CD4-positive, alpha-beta T cell treated with Interleukin-4 for 4 hours (primary cell): ENCODE measurements at regions not wholly inside any gene's neighbourhood (a gene's known extent, or its start where the extent isn't known, plus 50 kb on each side); places are given as distances from the start of the nearest gene placed in this dataset.

ENCODE experiments used
- DNase-seq: peaks from one replicate; pipeline ENCODE4 v3.0.0-alpha.2; 2020

- DNase-seq = no peak
These were observed 184.4 kb downstream of the KIF26A start for GRCh38 chr14:104322531-104323366.

GRCh38 chr14:104323551-104324175 lies 185.3 kb downstream of the KIF26A start:
- no peak for DNase-seq

DNA sequence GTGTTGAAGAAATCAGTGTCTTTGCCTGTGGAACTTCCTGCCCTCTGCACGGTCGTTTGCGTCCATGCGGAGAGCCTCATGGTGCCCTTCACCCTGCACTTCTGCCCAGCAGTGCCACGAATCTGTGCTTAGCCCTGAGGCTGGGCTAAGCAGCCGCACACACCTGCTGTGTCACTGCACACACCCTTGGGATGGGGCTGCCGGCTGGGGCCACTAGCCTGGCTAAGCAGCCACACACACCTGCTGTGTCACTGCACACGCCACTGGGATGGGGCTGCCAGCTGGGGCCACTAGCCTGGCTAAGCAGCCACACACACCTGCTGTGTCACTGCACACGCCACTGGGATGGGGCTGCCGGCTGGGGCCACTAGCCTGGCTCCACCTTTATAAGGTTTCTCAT lies 188.5 kb downstream of the KIF26A start:
- DNase-seq = no peak

DNA sequence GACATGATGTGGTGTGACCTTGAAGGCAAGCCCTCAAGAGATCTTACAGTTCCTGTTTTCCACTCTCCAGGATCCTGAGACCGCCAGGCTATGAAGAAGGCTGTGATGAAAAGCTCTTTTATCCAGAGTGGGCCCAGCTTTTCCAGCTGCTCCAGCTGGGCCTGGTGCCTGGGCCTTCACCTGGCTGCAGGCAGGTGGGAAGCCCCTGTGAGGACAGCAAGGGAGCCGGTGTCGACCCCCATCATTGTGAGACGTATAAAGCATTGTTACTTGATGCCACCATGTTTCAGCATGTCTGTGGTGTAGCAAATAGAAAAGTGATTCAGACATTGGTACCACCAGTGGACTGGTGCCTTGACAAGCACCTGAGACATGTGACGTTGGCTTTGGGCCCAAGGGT lies 190.2 kb downstream of the KIF26A start:
- DNase-seq = no peak

GRCh38 chr14:104329793-104330192 lies 191.4 kb downstream of the KIF26A start:
- DNase-seq = no peak

DNA sequence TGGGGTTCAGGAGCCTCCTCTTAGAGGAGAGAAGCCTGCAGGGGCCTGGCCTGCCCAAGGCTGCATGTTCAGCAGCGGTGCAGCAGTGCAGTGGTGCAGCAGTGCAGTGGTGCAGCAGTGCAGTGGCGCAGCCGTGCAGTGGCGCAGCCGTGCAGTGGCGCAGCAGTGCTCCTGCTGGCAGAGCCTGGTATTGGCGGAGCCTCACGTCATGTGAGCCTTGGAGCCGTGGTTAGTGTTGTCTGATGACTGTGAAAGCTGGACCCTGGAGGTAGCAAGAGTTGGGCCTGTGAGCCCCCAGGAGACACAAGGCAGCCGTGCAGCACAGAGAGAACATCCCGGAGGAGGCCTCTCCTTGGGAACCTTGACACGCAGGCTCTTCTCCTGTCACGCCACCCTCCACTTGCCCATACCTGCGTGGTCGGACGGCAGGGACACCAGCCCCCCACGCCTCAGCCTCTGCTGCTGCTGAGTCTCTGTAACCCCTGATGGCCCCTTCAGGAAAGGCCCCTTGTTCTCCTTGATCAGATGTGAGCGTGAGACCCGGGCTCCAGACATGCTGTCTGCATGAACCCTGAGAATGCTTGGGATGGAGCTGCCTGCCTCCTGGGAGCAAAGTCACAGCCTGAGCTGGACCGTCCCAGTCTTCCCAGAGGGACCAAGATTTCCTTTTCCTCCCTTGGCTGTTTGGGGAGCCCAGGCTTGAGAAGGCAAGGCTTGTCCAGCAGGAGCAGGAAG lies 193.7 kb downstream of the KIF26A start:
- no peak for DNase-seq

GRCh38 chr14:104332634-104333270 lies 194.4 kb downstream of the KIF26A start:
- DNase-seq = no peak

DNA sequence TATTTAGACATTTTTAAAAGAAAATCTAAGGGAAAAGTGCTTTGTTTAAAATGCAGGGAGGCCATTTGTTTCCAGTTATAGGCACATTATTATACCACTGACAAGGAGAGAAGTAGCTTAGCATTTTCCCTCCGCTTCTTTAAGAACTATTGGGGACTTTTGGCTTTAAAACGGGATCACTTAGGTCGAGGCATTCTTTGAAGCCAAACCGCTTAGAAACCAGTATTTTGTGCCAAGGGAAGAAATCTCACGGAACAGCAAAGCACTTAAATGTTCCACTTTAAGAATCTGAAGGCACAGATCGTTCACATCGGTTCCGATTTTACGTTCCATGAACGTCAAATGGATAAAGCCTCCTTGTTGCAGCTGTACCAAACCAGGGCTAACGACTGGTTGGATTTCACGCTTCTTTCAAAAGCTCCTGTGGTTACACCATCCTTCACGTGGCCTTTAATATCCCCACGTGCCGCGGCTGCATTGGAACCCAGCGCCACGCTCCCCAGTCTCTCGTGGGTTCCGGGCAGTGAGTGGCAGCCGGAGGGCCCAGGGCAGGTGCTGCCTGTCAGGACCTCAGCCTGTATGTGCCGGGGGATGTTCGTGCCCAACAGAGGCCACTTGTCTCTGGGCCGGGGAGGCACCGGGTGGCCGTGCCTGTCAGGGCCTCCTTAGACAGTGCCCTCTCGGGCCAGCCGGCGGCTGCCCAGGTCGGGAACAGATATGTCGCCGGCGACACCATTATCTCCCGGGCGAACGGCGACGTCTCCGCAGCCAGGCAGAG lies 195.4 kb downstream of the KIF26A start:
- DNase-seq = no peak

GRCh38 chr14:104334424-104335161 lies 196.2 kb downstream of the KIF26A start:
- DNase-seq = no peak

GRCh38 chr14:104335176-104335575 lies 196.8 kb downstream of the KIF26A start:
- no peak for DNase-seq

- DNase-seq = no peak
These were observed 197.2 kb downstream of the KIF26A start for GRCh38 chr14:104335611-104336010.

DNA sequence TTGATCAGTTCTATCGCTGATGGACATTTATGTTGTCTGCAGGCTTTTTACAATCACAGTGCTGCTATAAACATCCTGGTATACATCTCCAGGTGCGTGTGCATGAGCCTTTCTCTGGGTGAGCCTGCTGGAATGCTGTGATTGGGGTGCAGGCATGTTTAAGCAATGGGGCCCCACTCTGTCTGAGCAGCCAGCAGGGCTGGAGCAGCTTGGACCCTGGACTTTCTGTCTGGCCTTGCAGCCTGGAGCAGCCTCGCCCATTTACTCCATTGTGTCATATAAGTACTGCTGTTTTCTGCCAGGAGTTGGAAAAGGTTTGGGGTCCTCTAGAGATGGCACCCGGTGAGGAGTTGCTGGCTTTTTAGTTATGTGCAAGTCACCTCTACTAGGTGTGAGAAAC lies 199.0 kb downstream of the KIF26A start:
- no peak for DNase-seq

GRCh38 chr14:104339361-104339760 lies 201.0 kb downstream of the KIF26A start:
- DNase-seq = no peak

GRCh38 chr14:104339829-104340228 lies 201.4 kb downstream of the KIF26A start:
- no peak for DNase-seq

DNA sequence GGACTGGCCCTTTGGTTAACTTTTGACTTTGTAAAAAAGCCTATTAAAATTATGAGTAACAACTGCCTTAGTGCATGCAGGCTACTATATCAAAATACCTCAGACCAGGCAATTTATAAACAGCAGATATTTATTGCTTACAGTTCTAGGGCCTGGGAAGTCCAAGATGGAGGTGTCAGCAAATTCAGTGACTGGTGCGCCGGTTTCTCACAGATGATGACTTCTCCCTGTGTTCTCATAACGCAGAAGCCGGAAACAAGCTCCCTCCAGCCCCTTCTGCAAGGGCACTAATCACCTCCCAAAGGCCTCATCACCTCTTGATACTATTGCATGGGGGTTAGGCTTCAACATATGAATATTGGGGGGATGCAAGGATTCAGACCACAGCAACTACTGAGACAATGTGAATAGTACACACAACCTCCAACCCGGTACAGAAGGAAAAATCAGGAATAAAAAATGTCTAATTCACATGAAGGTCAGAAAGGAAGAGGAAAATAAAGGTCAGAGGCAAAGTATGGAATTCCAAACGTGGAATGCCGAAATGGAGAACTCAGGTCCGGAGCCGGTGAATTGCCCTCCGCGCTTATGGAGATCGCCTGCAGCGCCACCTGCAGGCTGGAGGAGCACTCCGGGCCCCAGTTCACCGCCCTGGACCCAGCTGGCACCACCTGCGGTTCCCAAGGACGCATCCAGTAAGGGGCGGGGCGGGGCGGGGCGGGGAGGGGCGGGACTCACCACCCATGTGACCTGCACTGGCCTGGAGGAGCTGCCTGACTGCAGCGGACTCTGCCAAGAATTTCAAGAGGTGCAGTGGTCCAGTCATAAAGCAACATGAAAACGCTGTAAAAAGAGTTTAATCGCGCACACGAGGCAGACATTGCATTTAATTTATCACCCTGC lies 203.4 kb downstream of the KIF26A start:
- DNase-seq = no peak

DNA sequence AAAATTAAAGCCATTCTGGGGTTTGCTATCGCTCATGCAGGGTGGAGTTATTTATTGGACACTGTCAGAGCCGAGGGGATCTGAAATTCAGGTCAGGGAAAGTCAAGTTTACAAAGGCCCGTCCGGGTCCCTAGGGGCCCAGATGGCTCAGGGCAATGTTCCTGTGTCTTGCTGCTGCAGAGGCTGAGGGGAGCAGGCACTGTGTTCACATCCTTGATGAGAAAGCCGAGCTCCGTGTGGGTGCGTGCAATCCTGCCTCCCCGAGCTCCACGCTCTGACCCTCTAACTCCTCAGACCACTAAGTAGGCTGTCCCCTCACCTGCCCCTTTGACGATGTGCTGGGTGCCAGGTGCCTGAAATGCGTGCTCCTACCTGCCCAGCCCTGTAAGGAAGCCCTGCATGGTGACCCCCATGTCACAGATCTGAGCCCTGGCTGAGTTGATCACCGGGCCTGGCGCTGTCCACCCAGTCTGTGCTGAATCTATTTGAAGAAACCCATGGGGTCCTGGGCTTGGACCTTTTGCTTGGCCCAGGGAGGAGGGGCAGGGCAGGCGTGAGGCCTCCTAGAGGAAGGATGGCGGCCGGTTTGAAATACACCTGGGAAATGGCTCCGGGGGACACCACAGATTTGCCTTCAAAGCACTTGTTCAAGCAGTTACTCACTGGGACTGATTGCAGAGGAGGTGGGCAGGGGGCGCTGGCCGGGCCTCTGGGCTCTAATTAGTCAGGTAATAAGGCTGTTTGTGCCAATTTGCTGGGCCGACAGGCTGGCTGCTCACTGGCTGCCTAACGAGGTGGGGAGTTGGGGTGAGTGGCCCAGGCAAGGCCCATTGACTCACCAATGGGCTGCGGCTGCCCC lies 204.3 kb downstream of the KIF26A start:
- DNase-seq = no peak

DNA sequence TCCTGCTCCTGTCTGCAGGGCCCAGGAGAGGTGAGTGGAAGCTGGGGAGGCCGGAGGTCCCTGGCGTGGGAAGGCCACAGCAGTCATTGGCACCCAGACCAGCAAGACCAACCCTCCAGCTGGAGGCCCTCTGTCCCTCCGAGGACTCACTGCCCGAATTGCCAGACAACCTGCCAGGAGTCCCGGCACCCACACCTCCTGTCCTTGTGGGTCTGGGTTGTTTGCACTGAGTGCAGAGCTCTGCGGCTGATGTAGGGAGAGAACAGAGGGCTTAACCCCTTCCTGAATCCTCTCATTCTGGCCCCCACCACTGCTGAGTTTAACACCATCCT lies 204.9 kb downstream of the KIF26A start:
- DNase-seq = no peak

GRCh38 chr14:104343690-104344640 lies 205.6 kb downstream of the KIF26A start:
- DNase-seq = no peak
